ENCODE measurements at regions not wholly inside any gene's neighbourhood (a gene's known extent, or its start where the extent isn't known, plus 50 kb on each side); places are given as distances from the start of the nearest gene placed in this dataset.

GRCh38 chr14:78043349-78043748 lies 126.8 kb upstream of the NRXN3 start:
- POLR2A ChIA-PET = no interaction called here
- BruUV-seq (replicated peaks) = no TSS peak
- CTCF ChIA-PET (ENCODE audit: low intra/inter-chr PET ratio, low total read pairs) = no interaction called here
- no peak for DNase-seq (ENCODE audit: low spot score)
- Histone ChIP-seq H3K4me1 (ENCODE audit: insufficient read depth, low read length) (no peaks in the 10 kb centered on the region), H3K4me3 (replicated peaks in 1 of 3; ENCODE audit: insufficient read depth in 1 of 3, low read depth in 2 of 3, low read length in 3 of 3) (no peak overlapping the region), H3K9ac (ENCODE audit: insufficient read depth, low read depth, low read length) (no peak overlapping the region), H3K27ac (ENCODE audit: extremely low read length, insufficient read depth, low read length) (no peak overlapping the region), H3K27me3 (ENCODE audit: control insufficient read depth in 1 of 2, insufficient read depth in 2 of 2, low read length in 2 of 2) (no peaks in the 10 kb centered on the region), H2AFZ (ENCODE audit: low read length) (no peak overlapping the region), H4K20me1 (ENCODE audit: insufficient read depth, low read length) (no peaks in the 10 kb centered on the region), H3K36me3 (replicated peaks in 1 of 2; ENCODE audit: control insufficient read depth in 1 of 2, insufficient read depth in 2 of 2, low read length in 2 of 2) (no peaks in the 10 kb centered on the region), H3K79me2 (ENCODE audit: insufficient read depth, low read length) (no peaks in the 10 kb centered on the region), H3K9me3 (ENCODE audit: low read length) (no peaks in the 10 kb centered on the region), H3K4me2 (ENCODE audit: low read depth, low read length) (no peak overlapping the region)
- no peak for TF ChIP-seq TOPORS (CRISPR knock-in tag; IDR thresholded peaks at IDR 0.05)
- TF ChIP-seq FLYWCH1 (CRISPR knock-in tag; IDR thresholded peaks at IDR 0.05) = no peak
- in situ Hi-C loops (cut with HindIII; ENCODE audit: extremely low pct_ligation_motif_present, low pct_unique_long_range_greater_than_20kb) = no loop called here
- no peak for FAIRE-seq
- 0% methylated on average over 1 of the region's 1 CpG for WGBS (ENCODE audit: low lambda C conversion rate)
- intact Hi-C loops (cut with micrococcal nuclease; ENCODE audit: unreplicated experiment) = no loop called here
- ATAC-seq = no peak

- Histone ChIP-seq H4K20me1 (ENCODE audit: insufficient read depth, low read length) (no peaks in the 10 kb centered on the region), H3K9me3 (ENCODE audit: low read length) (no peaks in the 10 kb centered on the region), H3K4me3 (replicated peaks in 1 of 3; ENCODE audit: insufficient read depth in 1 of 3, low read depth in 2 of 3, low read length in 3 of 3) (no peak overlapping the region), H3K36me3 (replicated peaks in 1 of 2; ENCODE audit: control insufficient read depth in 1 of 2, insufficient read depth in 2 of 2, low read length in 2 of 2) (no peaks in the 10 kb centered on the region), H2AFZ (ENCODE audit: low read length) (no peak overlapping the region), H3K27me3 (ENCODE audit: control insufficient read depth in 1 of 2, insufficient read depth in 2 of 2, low read length in 2 of 2) (no peaks in the 10 kb centered on the region), H3K79me2 (ENCODE audit: insufficient read depth, low read length) (no peaks in the 10 kb centered on the region), H3K4me1 (ENCODE audit: insufficient read depth, low read length) (no peaks in the 10 kb centered on the region), H3K4me2 (ENCODE audit: low read depth, low read length) (no peak overlapping the region), H3K27ac (ENCODE audit: extremely low read length, insufficient read depth, low read length) (no peak overlapping the region), H3K9ac (ENCODE audit: insufficient read depth, low read depth, low read length) (no peak overlapping the region)
- ATAC-seq (no peak), FAIRE-seq (no peak), DNase-seq (ENCODE audit: low spot score) (no peak)
- CTCF ChIA-PET (ENCODE audit: low intra/inter-chr PET ratio, low total read pairs) = no interaction called here
- 0% methylated on average over 1 of the region's 1 CpG for WGBS (ENCODE audit: low lambda C conversion rate)
- POLR2A ChIA-PET = no interaction called here
- BruUV-seq (replicated peaks) = no TSS peak
- no peak for TF ChIP-seq RXRB (CRISPR knock-in tag; IDR thresholded peaks at IDR 0.05; ENCODE audit: borderline replicate concordance)
- no peak for TF ChIP-seq ZNF510 (CRISPR knock-in tag; IDR thresholded peaks at IDR 0.05; ENCODE audit: low read depth)
- no peak for TF ChIP-seq SMC3 (IDR thresholded peaks at IDR 0.05; ENCODE audit: low read length)
- TF ChIP-seq PPARG (CRISPR knock-in tag; conservative IDR thresholded peaks at IDR 0.05) = no peak
- no peak for TF ChIP-seq ARNT (IDR thresholded peaks at IDR 0.05)
- no peak for TF ChIP-seq ZNF770 (CRISPR knock-in tag; IDR thresholded peaks at IDR 0.05)
- TF ChIP-seq NFKBIZ (CRISPR knock-in tag; IDR thresholded peaks at IDR 0.05) = no peak
- no peak for TF ChIP-seq ZNF256 (CRISPR knock-in tag; conservative IDR thresholded peaks at IDR 0.05)
- no peak for TF ChIP-seq TBP (CRISPR knock-in tag; IDR thresholded peaks at IDR 0.05)
- no peak for TF ChIP-seq FOXP4 (CRISPR knock-in tag; IDR thresholded peaks at IDR 0.05)
- no peak for TF ChIP-seq ATF5 (CRISPR knock-in tag; IDR thresholded peaks at IDR 0.05; ENCODE audit: low read depth)
- intact Hi-C loops (cut with micrococcal nuclease; ENCODE audit: unreplicated experiment) (no loop called here), in situ Hi-C loops (cut with HindIII; ENCODE audit: extremely low pct_ligation_motif_present, low pct_unique_long_range_greater_than_20kb) (no loop called here)
Measured at GRCh38 chr14:78048120-78048519, 122.1 kb upstream of the NRXN3 start.

Measured in HepG2 (cell line).